HEK293 (cell line): ENCODE measurements at regions not wholly inside any gene's neighbourhood (a gene's known extent, or its start where the extent isn't known, plus 50 kb on each side); places are given as distances from the start of the nearest gene placed in this dataset.

Experiments
- CTCF ChIA-PET: fragments of 350-600 bp; formaldehyde crosslinking; extraction: SDS; loops from one replicate; lab custom pipeline; 2021; ENCODE audit warnings: antibody characterized with exemption; lab: Yijun Ruan, JAX
- POLR2A ChIA-PET: fragments of 300-600 bp; formaldehyde crosslinking; extraction: SDS; loops from one replicate; lab custom pipeline; 2020; ENCODE audit warnings: antibody characterized with exemption, inconsistent platforms; lab: Yijun Ruan, JAX
- H3K27ac ChIP-seq: fragments of 200-500 bp; sonication (Bioruptor generic); 2 replicates; pipeline ENCODE4 v1.5.1; 2014; ENCODE audit warnings: low read depth, low read length, control low read depth, inconsistent platforms; ENCODE audit errors: extremely low read depth
- H3K36me3 ChIP-seq, 2 experiments: fragments of 200-500 bp in 1 of 2; sonication (Bioruptor generic) in 1 of 2; 1 replicate in 1 of 2; 2 replicates in 1 of 2; pipeline ENCODE4 v1.5.1; 2014 to 2017; ENCODE audit warnings: inconsistent platforms in 2 of 2, low read length in 2 of 2; ENCODE audit not compliant: control insufficient read depth in 2 of 2, insufficient read depth in 1 of 2
- H3K4me1 ChIP-seq: fragments of 200-500 bp; sonication (Bioruptor generic); 2 replicates; pipeline ENCODE4 v1.5.1; 2014; ENCODE audit warnings: mild to moderate bottlenecking, low read length, inconsistent platforms; ENCODE audit not compliant: control insufficient read depth, insufficient read depth
- H3K4me3 ChIP-seq: 2 replicates; pipeline ENCODE4 v1.5.1; 2011; ENCODE audit warnings: low read depth, mild to moderate bottlenecking, control low read depth, low read length, moderate library complexity
- H3K9me3 ChIP-seq: fragments of 200-500 bp; sonication (Bioruptor generic); 2 replicates; pipeline ENCODE4 v1.5.1; 2014; ENCODE audit warnings: low read depth, low read length, inconsistent platforms; ENCODE audit not compliant: control insufficient read depth, insufficient read depth
- KLF8 ChIP-seq: fragments of 450-650 bp; formaldehyde crosslinking; IDR thresholded peaks from 2 replicates; pipeline ENCODE4 v1.5.1; 2016; ENCODE audit warnings: missing biosample characterization, missing genetic modification characterization
- MYNN ChIP-seq: fragments of 450-650 bp; formaldehyde crosslinking; IDR thresholded peaks from 2 replicates; pipeline ENCODE4 v1.5.1; 2016; ENCODE audit warnings: missing biosample characterization, missing genetic modification characterization, borderline replicate concordance
- SETDB1 ChIP-seq: IDR thresholded peaks from one replicate; pipeline ENCODE4 v1.6.1; 2017; ENCODE audit warnings: mild to moderate bottlenecking, low read length, moderate library complexity, mixed read lengths; ENCODE audit not compliant: insufficient read length
- SP3 ChIP-seq: fragments of 450-650 bp; formaldehyde crosslinking; IDR thresholded peaks from 2 replicates; pipeline ENCODE4 v1.5.1; 2016; ENCODE audit warnings: missing biosample characterization, missing genetic modification characterization
- TRIM28 ChIP-seq: IDR thresholded peaks from 2 replicates; pipeline ENCODE4 v1.6.1; 2011; ENCODE audit warnings: low read length, control low read depth, borderline replicate concordance
- ZBTB1 ChIP-seq: fragments of 450-650 bp; formaldehyde crosslinking; IDR thresholded peaks from 2 replicates; pipeline ENCODE4 v1.5.1; 2016; ENCODE audit warnings: missing biosample characterization, missing genetic modification characterization
- ZBTB8A ChIP-seq: fragments of 450-650 bp; formaldehyde crosslinking; IDR thresholded peaks from 2 replicates; pipeline ENCODE4 v1.5.1; 2016; ENCODE audit warnings: missing biosample characterization, missing genetic modification characterization
- ZNF169 ChIP-seq: fragments of 450-650 bp; formaldehyde crosslinking; IDR thresholded peaks from 2 replicates; pipeline ENCODE4 v1.5.1; 2016; ENCODE audit warnings: missing biosample characterization, missing genetic modification characterization
- ZNF19 ChIP-seq: fragments of 450-650 bp; formaldehyde crosslinking; IDR thresholded peaks from 2 replicates; pipeline ENCODE4; 2016; ENCODE audit warnings: missing biosample characterization, missing genetic modification characterization, low read depth
- ZNF324 ChIP-seq: fragments of 450-650 bp; formaldehyde crosslinking; IDR thresholded peaks from 2 replicates; pipeline ENCODE4 v1.5.1; 2016; ENCODE audit warnings: missing biosample characterization, missing genetic modification characterization
- ZNF350 ChIP-seq: fragments of 450-650 bp; formaldehyde crosslinking; IDR thresholded peaks from 2 replicates; pipeline ENCODE4 v1.5.0; 2017; ENCODE audit warnings: missing biosample characterization, mild to moderate bottlenecking, missing genetic modification characterization
- ZNF426 ChIP-seq: fragments of 450-650 bp; formaldehyde crosslinking; IDR thresholded peaks from 2 replicates; pipeline ENCODE4 v1.5.1; 2017; ENCODE audit warnings: missing biosample characterization, missing genetic modification characterization, mild to moderate bottlenecking, inconsistent platforms, moderate library complexity
- ZNF48 ChIP-seq: fragments of 450-650 bp; formaldehyde crosslinking; IDR thresholded peaks from 2 replicates; pipeline ENCODE4 v1.5.1; 2016; ENCODE audit warnings: missing biosample characterization, missing genetic modification characterization
- ZNF558 ChIP-seq: fragments of 450-650 bp; formaldehyde crosslinking; IDR thresholded peaks from 2 replicates; pipeline ENCODE4 v1.5.1; 2016; ENCODE audit warnings: missing biosample characterization, missing genetic modification characterization
- ZNF837 ChIP-seq: fragments of 450-650 bp; formaldehyde crosslinking; IDR thresholded peaks from 2 replicates; pipeline ENCODE4 v1.5.1; 2016; ENCODE audit warnings: missing biosample characterization, missing genetic modification characterization
- ZSCAN16 ChIP-seq: fragments of 450-650 bp; formaldehyde crosslinking; IDR thresholded peaks from 2 replicates; pipeline ENCODE4 v1.5.1; 2016; ENCODE audit warnings: missing biosample characterization, missing genetic modification characterization
- TF ChIP-seq, protein P1 (sequence below): fragments of 450-650 bp; formaldehyde crosslinking; IDR thresholded peaks from 2 replicates; pipeline ENCODE4 v1.5.1; 2017; ENCODE audit warnings: missing biosample characterization, missing genetic modification characterization
- TF ChIP-seq, protein P2 (sequence below): fragments of 450-650 bp; formaldehyde crosslinking; conservative IDR thresholded peaks from 2 replicates; pipeline ENCODE4 v1.5.1; 2016; ENCODE audit warnings: low read depth, missing biosample characterization, missing genetic modification characterization
- TF ChIP-seq, protein P3 (sequence below): fragments of 450-650 bp; formaldehyde crosslinking; IDR thresholded peaks from 2 replicates; pipeline ENCODE4 v1.5.1; 2016; ENCODE audit warnings: missing biosample characterization, missing genetic modification characterization
- TF ChIP-seq, protein P4 (sequence below): fragments of 450-650 bp; formaldehyde crosslinking; IDR thresholded peaks from 2 replicates; pipeline ENCODE4 v1.5.1; 2017; ENCODE audit warnings: missing biosample characterization, missing genetic modification characterization

DNA sequence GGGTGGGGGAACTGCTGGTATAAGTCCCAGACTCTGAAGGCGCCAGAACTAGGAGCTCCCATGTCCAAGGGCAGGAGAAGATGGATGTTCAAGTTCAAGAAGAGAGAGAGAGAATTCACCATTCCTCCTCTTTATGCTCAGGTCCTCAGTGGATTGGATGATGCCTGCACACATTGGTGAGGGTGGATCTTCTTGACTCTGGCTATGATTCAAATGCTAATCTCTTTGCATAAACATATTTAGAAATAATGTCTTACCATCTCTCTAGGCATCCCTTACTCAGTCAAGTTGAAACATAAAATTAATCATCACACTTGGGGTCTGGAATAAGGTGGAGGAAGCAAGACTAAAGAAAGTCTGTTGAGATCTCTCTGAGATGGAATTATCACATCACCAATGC is 210.6 kb upstream of the CHST9 start (continued):
- TF ChIP-seq, protein P1, sequence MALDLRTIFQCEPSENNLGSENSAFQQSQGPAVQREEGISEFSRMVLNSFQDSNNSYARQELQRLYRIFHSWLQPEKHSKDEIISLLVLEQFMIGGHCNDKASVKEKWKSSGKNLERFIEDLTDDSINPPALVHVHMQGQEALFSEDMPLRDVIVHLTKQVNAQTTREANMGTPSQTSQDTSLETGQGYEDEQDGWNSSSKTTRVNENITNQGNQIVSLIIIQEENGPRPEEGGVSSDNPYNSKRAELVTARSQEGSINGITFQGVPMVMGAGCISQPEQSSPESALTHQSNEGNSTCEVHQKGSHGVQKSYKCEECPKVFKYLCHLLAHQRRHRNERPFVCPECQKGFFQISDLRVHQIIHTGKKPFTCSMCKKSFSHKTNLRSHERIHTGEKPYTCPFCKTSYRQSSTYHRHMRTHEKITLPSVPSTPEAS (tag by site-specific recombination), result no peak
- TF ChIP-seq ZNF169 (tag by site-specific recombination) (no peak), MYNN (no peak), SETDB1 (no peak), ZBTB8A (tag by site-specific recombination) (no peak), ZNF19 (tag by site-specific recombination) (no peak), ZNF324 (tag by site-specific recombination) (no peak), KLF8 (no peak)

DNA sequence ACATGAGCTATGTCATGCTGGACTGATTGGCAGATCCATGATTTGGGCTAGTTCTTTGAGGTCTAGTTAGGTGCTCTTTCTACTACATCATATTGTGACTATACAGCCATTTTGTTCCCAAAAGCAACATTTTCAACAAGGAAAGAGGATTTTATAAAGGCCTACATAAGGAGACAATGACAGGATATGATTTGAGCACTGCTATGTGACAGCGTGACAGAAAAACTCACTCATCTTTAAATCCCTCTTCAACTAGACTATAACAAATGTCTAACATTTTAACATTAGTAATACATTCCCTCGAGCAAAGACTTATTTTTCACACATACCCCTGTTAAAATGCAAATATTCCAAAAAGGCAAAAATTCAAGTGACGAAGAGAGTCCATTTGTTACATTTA is 209.6 kb upstream of the CHST9 start:
- H3K9me3 ChIP-seq, result no peaks in the 10 kb centered on the region
- no peaks in the 10 kb centered on the region for H3K36me3 ChIP-seq
- H3K4me1 ChIP-seq, result no peaks in the 10 kb centered on the region
- POLR2A ChIA-PET, result no interaction called here
- H3K27ac ChIP-seq, result no peak overlapping the region
- CTCF ChIA-PET, result no interaction called here
- TF ChIP-seq ZNF837 (no peak), ZNF48 (tag by site-specific recombination) (no peak), ZSCAN16 (tag by site-specific recombination) (no peak)
- no peak overlapping the region for H3K4me3 ChIP-seq

DNA sequence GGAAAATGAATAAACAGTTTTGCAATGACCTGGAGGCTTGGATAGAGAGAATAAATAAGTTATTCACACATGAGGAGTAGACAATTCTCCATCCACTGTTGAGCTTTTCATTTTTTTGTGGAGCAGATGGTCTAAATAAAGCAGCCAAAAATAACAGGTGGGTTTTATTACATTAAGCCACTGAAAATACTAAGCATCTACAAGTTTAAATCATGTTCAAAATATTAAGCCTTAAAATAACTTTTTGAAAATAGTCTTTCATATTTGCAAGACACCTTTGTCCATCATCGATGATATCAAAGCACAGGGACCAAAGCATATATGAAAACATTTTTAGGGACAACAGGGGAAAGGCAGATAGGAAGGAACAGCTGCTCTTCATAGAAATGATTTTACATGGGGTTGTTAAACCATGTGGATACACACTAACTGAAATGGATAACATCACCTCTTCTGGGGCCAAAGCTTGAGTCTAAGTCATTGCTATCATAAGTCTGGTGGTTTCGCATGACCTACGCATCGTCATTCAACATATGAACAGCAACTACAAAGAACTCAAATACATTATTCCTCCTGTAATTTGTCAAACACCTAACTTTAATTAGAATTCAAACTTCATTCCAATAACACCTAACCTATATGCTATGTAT is 197.6 kb upstream of the CHST9 start:
- ChIA-PET CTCF (interaction anchor here (0.7 to 0.9 kb wide), 2 partner anchors 222 to 579 kb away, joined by 3 to 4 read pairs; no protein-coding TSS in a partner anchor), POLR2A (no interaction called here)
- Histone ChIP-seq H3K36me3 (no peaks in the 10 kb centered on the region), H3K4me3 (no peak overlapping the region), H3K27ac (no peak overlapping the region), H3K9me3 (no peaks in the 10 kb centered on the region), H3K4me1 (no peaks in the 10 kb centered on the region)
- no peak for TF ChIP-seq ZNF426 (tag by site-specific recombination)
- no peak for TF ChIP-seq ZNF558 (tag by site-specific recombination)
- TF ChIP-seq ZBTB1 (tag by site-specific recombination), result no peak
- TF ChIP-seq, protein P2, sequence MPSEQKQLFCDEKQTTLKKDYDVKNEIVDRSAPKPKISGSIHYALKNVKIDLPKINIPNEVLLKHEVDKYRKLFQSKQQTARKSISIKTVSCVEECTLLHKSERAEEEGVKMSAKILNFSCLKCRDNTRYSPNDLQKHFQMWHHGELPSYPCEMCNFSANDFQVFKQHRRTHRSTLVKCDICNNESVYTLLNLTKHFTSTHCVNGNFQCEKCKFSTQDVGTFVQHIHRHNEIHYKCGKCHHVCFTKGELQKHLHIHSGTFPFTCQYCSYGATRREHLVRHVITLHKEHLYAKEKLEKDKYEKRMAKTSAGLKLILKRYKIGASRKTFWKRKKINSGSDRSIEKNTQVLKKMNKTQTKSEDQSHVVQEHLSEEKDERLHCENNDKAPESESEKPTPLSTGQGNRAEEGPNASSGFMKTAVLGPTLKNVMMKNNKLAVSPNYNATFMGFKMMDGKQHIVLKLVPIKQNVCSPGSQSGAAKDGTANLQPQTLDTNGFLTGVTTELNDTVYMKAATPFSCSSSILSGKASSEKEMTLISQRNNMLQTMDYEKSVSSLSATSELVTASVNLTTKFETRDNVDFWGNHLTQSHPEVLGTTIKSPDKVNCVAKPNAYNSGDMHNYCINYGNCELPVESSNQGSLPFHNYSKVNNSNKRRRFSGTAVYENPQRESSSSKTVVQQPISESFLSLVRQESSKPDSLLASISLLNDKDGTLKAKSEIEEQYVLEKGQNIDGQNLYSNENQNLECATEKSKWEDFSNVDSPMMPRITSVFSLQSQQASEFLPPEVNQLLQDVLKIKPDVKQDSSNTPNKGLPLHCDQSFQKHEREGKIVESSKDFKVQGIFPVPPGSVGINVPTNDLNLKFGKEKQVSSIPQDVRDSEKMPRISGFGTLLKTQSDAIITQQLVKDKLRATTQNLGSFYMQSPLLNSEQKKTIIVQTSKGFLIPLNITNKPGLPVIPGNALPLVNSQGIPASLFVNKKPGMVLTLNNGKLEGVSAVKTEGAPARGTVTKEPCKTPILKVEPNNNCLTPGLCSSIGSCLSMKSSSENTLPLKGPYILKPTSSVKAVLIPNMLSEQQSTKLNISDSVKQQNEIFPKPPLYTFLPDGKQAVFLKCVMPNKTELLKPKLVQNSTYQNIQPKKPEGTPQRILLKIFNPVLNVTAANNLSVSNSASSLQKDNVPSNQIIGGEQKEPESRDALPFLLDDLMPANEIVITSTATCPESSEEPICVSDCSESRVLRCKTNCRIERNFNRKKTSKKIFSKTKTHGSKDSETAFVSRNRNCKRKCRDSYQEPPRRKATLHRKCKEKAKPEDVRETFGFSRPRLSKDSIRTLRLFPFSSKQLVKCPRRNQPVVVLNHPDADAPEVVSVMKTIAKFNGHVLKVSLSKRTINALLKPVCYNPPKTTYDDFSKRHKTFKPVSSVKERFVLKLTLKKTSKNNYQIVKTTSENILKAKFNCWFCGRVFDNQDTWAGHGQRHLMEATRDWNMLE (tag by site-specific recombination), result no peak
- no peak for TF ChIP-seq SP3 (tag by site-specific recombination)
- TF ChIP-seq, protein P3, sequence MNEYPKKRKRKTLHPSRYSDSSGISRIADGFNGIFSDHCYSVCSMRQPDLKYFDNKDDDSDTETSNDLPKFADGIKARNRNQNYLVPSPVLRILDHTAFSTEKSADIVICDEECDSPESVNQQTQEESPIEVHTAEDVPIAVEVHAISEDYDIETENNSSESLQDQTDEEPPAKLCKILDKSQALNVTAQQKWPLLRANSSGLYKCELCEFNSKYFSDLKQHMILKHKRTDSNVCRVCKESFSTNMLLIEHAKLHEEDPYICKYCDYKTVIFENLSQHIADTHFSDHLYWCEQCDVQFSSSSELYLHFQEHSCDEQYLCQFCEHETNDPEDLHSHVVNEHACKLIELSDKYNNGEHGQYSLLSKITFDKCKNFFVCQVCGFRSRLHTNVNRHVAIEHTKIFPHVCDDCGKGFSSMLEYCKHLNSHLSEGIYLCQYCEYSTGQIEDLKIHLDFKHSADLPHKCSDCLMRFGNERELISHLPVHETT (tag by site-specific recombination), result no peak
- TF ChIP-seq, protein P4, sequence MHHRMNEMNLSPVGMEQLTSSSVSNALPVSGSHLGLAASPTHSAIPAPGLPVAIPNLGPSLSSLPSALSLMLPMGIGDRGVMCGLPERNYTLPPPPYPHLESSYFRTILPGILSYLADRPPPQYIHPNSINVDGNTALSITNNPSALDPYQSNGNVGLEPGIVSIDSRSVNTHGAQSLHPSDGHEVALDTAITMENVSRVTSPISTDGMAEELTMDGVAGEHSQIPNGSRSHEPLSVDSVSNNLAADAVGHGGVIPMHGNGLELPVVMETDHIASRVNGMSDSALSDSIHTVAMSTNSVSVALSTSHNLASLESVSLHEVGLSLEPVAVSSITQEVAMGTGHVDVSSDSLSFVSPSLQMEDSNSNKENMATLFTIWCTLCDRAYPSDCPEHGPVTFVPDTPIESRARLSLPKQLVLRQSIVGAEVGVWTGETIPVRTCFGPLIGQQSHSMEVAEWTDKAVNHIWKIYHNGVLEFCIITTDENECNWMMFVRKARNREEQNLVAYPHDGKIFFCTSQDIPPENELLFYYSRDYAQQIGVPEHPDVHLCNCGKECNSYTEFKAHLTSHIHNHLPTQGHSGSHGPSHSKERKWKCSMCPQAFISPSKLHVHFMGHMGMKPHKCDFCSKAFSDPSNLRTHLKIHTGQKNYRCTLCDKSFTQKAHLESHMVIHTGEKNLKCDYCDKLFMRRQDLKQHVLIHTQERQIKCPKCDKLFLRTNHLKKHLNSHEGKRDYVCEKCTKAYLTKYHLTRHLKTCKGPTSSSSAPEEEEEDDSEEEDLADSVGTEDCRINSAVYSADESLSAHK (tag by site-specific recombination), result no peak
- no peak for TF ChIP-seq ZNF350 (tag by site-specific recombination)
- no peak for TF ChIP-seq TRIM28
